DMS79 (cell line): ENCODE measurements at regions not wholly inside any gene's neighbourhood (a gene's known extent, or its start where the extent isn't known, plus 50 kb on each side); places are given as distances from the start of the nearest gene placed in this dataset.
"Not testable (repeated sequence)": the region's sequence is repeated elsewhere in the genome, so short reads cannot be mapped to it uniquely, and the experiment has no call there.

Experiments
- DNase-seq: peaks from one replicate; lab custom pipeline; 2025; lab: John Stamatoyannopoulos, UW

DNA sequence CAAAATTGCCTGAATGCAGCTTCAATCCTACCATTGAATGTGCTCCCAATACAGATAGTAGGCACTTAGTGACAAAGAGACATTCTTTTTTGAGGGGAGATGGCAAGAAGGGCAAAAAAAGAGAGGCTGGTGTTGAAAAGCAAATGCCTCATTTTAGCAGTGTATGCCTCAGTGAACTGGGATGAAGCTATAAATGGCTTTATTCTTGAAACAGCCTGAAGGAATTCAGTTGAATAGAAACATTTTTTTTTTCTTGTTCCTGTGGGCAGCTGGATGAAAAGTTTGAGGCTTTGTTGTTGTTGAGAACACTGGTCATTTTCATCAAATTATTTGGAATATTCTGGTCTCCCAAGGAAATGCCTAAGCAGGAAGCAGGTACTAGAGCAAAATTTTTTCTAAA is 228.9 kb downstream of the RNF144A start:
- DNase-seq = no peak

DNA sequence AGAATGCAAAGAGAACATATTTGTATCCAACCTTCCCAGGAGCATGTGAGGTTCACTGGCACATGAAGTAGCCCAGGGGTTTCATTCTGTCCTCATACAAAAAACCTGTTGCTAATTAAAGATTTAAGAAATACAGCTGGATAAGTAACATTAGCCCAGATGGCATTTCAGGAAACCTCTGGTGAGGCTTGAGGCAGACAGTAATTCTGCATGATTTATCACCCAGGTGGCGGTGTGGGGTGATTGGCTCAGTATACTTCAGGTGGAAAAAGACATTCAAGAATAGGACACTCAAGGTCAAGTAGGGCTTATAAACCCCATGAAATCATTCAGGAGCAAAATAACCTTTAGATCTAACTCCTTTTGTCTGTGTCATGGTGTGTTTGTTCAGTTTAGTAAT is 237.4 kb downstream of the RNF144A start:
- DNase-seq = peak; percentile 42

DNA sequence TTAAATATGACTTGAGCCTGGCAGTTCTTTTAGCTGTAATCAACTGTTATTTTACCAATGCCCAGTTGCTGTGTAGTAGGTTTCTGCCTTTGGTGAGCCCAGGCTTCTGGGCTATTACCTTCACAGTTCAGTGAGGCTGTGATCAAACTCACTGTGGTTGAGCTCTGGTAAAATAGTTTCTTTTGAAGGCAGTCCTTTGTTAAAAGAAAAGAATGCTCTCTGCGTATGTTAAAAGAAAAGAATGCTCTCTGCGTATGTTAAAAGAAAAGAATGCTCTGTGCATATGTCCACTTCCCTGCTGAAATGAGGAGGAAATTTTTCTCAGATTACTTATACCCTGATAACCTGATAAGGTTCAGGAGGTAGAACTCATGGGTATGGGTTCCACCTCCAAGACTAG is 244.3 kb downstream of the RNF144A start:
- DNase-seq = no peak

DNA sequence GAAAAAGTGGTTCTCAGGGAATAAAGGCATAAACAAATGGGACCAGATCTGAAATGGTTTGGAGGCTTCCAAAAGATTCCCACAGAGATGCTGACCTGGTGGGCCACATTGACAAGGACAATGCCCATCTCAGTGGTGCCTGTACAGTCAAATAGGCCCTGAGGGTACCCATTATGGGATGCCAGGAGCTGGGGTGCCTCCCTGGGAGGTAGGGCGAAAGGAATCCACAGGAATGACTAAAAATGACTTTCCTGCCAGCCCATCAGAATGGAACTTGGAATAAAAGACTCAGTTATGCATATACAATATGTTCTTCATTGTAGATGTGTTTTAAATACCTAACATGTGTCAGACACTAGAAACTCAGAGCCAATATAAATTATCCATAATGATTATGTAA is 248.5 kb downstream of the RNF144A start:
- DNase-seq = no peak

DNA sequence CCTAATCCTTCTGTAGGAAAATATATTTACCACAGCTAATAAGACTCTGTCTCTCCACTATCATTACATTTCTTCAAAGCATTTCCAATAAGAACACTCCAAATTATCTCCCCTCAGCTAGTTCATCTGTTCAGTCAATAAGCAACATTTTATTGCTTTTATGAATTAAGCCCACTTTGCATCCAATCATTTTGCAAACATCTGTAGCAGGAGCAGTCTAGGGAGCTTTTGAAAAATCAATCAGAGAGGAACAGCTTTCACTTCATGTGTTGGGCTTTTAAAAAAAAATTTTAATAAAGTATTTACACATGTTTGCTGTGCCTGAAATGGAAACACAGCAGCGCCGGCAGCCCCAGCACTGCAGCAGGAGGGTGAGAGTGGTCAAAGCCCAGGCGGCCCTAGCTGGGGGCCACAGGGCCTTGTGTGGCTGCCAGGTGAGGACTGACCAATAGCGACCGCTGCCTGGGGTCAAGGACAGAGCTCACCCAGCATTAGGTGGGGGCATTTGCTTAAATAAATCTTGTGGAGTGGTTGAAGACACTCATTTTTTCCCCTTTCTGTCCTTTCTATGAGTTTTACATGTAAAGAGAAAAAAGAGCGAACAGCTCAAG is 250.7 kb downstream of the RNF144A start:
- DNase-seq = no peak

DNA sequence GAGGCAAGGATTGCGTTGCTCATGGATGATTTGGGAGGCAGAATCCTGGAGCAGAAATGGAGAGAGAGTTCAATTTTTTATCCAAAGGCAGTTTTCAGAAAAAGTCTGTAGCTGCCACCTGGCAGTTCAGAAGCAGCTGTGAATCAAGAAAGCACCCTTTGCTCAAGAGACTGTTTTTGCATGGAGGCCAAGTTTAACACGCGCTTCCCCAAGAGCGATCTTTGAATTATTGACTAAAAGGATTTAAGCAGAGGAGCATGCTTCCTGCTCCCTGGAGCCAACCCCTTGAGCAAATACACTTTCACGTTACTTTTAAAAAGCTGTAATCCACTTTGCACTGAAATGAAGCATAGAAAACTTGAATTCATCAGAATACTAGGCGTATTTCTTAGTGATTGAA is 252.4 kb downstream of the RNF144A start:
- peak; percentile 94 for DNase-seq

DNA sequence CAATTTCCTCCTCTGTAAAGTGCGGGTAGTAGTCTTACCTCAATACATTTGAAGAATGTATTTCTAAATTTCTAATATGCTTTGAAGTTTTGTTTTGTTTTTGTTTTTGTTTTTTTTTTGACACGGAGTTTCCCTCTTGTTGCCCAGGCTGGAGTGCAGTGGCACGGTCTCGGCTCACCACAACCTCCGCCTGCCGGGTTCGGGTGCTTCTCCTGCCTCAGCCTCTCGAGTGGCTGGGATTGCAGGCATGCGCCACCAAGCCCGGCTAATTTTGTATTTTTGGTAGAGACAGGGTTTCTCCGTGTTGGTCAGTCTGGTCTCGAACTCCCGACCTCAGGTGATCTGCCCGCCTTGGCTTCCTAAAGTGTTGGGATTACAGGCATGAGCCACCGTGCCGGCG is 261.8 kb downstream of the RNF144A start:
- DNase-seq = not testable (repeated sequence)

DNA sequence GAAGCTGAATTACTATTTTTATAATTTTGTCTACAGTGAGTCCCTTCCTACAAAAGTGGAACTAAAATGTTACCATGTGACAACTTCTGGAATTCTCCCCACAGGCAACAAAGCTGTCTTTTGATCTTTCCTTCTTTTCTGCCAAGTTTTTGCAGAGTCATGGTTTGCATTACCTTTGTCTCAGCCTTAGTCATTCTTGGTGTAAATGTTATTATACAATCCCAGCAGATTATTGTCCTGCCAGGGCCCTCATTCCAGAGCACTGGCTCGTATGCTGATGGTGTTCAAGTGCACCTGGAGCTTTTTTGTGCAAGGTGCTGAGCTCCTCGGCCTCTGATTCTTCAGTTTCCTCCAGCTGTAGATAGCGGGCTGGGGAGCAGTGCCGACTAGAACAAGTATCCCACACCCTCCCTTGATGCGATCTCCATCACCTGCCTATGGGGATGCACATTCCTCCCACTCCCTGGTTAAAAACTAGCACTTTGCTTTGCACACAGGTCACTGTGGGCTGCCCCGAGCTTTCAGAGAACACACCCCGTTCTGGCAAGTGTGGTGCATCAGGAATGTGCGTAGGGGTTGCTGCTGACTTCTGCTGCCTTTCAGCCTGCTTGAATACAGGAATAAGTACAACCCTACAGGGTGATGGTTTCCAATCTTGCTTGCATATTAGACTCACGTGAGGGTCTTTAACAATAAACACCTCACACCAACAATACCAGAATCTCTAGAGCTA is 263.6 kb downstream of the RNF144A start:
- DNase-seq = no peak

DNA sequence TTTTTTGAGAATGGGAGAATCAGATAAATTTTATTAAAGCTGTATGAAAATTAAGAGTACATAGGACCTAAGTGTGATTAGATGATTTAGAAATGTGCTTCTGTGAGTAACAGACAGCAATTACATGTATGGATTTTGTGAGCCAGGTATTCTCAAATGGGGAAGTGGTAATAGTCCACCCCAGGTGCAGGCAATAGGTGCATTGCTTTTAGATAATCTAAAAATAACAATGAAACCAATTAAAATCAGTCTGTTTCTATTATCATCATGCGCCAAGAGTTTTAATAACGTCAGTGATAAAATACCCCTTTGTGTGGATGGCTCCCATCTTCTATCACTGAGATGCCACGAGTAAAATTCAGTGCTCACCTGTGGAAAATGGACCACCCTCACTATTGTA is 265.3 kb downstream of the RNF144A start:
- DNase-seq = no peak

DNA sequence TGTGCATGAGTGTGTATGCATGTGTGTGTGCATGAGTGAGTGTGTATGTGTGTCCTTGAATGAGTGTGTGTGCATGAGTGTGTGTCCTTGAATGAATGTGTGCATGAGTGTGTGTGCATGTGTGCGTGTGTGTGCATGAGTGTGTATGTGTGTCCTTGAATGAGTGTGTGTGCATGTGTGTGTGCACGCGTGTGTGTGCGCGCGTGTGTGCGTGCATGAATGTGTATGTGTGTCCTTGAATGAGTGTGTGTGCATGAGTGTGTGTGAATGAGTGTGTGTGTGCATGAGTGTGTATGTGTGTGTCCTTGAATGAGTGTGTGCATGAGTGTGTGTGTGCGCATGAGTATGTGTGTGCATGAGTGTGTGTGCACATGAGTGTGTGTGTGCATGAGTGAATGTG is 271.9 kb downstream of the RNF144A start:
- no peak for DNase-seq

DNA sequence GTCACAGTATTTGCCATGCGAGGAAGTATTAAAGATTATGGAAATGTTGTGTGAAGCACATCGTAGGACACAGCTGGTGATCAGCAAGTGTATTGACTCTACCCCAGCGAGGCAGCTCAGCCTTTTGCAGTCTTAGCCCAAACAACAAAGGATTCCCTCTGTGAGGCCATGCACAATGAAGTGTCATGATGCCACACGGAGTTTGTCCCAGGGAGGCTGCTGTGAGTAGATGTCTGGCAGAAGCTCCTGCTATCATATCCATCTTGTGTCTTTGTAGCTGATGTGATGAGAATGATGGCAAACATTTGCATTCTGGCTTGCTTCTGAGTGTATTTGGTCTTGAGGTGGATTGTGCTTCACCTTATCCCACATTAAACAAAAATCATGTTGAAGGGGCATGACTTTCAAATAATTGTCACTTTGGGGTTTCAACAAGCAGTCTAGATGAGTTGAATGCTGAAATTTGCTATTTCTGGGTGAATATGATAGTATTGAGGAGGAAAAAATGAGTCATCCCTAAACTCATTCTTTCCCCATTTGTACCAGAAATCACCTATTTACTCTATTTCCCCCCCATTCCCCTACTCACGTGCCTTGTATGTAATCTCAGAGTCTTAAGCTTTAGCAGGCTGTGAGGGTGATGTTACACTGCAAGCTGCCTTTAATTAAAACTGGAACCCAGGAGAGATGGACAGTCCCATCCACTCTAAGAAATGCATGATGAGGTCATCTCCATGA is 273.5 kb downstream of the RNF144A start:
- DNase-seq = no peak

DNA sequence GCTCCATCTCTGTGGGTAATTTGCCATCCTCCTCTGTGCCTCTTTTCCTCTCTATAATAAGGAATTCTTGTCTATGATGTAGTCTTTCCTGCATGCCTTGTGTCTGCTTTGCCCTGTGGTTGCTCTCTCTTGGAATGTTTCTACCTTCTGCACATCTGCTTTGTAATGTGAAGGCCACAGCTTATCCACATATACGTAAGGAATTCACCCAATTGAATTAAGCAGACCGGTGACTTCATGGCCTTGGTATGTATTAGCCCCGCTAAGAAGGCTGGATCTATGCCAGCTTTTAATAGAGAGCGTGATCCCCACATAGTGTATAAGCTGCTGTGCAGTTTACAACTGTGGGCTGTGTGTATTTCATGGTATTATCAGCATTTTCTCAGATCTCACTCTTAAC is 274.7 kb downstream of the RNF144A start:
- no peak for DNase-seq

DNA sequence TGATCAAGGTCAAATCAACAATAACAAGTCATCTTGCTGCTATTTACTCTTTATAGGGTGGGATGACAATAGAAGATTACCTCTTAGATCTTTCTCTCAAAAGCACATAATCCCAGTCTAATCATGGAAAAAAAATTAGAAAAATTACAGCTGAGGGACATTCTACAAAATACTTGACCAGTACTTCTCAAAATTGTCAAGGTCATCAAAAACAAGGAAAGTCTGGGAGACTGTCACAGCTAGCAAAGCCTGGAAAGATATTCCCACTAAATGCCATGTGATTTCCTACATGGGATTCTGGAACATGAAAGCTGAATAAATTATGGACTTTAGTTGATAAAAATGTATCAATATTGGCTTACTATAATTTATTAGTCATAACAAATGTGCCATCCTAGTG is 276.2 kb downstream of the RNF144A start:
- DNase-seq = no peak

DNA sequence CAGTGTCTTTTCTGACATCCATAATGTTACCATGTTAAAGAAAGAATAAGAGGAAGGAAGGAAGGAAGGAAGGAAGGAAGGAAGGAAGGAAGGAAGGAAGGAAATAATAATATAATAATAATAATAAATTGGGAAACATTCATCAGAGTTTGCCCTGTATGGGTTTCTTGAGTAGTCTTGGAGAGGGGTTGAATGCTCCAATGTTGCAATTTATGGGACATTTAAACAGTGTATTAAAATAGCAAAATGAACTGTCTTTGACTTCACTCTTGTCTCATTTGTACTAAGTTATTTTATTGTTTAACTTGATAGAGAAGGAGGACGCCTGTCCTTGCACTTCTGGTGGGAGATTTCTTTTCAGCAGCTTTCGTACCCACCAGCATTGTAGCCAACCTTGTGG is 277.7 kb downstream of the RNF144A start:
- no peak for DNase-seq

DNA sequence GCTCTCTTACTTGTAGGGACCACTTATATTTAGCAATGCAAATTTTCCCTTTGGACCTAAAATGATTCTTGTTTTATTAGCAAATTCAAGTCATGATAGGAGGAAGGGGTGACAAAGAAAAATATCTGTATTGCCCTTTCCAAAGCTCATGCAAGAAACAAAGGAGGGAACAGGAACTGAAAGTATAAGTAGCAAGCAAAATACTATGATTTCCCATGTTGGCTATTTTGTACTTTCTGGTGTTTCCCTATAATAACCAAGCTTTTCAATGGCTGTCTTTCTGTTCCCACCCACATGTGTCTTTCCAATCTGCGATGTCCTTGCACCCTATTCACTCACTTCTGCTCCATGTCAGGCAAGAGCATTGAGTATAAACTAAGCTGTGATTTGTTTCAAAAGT is 279.7 kb downstream of the RNF144A start:
- no peak for DNase-seq

DNA sequence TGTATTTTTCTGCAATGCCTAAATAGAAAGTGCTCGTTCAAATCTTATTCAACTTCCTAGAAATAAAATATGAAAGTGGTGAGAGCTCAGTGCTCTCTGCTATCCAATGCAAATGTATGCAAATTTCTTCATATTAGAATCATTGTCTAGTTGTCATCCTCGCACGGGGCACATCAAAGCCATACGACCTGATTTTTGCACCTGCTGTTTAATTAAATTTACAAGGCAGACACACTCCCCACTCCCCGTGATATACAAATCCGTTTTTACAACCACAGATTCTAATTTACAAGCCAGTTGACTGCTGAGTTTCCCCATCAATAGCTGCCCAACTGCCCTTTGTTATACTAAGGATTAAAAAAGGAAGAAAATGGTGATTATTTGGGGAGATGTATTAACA is 284.6 kb downstream of the RNF144A start:
- no peak for DNase-seq

DNA sequence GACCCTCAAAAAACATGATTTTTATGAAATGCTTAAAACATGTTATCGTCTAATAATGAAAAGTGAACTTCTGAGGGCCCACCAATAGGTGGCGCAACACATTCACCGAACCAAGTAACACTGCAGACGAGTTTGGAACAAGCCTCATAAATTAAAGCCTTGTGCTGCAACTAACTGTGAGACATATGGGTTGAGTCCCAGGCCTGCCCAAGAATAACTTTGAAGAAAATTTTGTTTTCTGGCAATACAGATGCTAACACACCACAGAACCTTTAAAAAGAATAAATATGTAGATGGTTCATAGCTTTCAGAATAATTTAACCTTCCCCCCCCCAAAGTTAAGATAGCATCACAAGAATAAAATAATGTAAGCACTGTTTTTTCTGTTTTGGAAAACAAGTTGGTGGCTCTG is 285.9 kb downstream of the RNF144A start:
- DNase-seq = peak; percentile 42

DNA sequence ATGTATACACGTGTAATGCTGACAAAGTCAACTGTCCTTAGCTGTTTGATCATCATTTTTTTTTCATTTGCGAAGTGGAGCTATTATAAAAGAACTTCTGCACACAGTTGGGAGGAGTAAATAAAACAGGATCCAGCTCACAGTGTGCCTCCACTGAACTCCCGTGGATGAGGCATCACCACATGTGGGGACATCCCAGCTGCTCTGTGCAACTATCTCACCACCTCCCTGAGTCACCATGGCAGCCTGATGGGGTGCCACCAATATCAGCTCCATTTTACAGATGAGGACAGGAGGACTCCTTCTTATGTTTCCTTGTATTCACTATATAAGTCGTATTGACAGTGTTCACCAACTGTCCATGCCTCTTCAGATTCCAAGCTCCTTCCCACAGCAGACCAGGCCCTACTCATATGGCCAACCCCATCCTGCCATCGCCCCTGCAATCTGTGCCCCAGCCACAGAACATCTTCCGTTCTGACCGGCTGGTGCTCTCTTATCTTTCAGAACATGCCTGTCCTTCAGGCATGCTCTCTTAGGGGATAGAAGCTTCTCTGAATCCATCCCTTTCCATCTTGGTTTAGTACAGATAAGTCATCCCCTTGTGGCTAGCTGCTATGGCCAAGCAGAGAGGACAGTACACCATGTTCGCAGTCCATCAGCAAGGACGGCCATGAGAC is 288.1 kb downstream of the RNF144A start:
- DNase-seq = no peak

DNA sequence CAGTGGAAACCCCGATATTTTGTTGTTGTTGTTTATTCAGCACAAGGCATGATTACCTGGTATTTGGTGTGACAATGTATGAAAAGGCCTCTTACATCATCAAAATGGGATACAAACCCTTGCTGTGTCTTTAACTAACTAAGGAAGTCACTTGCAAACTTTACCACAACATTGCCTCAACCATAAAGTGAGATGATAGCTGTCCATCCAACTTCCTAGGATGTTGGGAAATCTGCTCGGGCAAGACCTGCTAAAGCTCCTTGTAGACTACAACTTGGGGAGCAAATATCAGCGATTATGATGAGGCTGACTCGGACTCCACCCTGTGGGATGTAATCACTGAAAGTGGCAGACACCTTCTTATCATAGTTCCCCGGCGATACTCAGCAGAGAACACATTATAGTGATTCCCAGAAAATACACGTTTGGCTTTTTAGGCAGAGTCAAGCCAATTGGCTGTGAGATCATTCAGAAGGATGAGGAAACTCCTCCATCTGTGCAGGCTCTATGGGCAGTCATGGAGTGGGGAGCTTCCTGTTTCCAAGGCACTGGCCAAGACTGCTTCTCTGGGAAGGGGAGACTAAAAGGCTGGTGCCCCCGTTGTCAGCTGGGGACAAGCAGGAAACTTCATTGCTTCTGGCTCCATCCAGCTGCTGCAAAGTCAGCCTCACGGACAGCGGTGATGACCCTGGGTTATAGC is 289.0 kb downstream of the RNF144A start:
- no peak for DNase-seq

DNA sequence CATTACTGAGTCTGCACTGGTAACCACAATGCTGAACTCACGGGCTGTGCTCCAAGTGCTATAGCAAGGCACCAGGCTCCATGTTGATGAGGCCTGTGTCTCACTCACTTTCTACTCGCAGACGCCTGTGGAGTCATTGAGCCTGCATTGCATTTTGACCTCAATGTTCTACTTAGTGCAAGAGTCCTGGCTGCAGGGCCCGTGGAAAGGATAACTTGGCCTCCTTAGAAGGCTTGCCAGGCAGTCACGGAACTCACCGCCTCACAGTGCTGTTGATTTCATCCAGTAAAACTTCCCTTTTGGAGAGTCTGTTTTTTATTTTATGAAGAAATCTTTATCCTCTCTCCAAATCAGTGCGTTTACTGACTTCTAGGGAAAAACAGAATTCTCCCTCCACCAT is 290.4 kb downstream of the RNF144A start:
- DNase-seq = no peak

DNA sequence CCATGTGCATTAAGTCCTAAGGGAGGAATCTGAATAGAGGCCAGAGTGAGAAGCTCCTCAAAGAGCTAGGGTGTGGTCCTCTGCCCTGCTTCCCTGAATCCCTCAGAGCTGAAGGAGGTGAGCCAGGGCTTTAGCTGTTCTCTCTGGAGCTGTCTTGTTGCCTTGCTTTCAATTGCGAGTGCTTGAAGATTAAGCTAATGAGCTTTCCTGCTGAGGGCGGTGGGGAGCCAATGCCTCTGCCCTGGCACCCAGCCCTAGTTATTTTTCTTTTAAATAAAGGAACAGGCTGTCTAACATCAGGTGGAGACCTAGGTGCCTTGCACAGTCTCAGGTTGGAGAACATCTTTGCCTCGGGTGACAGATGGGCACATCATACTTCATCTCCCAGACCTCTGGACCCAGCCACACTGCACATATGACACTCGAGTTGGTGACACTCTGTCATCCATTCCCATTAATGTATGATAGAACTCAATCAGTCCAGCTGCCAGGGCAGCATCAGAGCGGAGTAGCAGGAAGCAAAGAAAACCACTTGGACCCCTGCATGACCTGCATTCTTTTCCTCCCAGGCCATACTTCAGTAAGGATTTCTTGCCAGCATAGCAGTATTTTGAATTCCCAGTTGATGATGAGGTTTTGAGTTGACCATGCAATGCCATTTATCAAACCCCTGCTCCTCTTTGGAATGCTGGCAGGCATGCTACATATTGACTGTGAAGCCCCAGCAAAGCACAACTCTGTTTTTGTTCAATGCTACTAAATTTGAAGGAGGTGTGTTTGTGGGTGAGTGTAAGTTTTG is 292.7 kb downstream of the RNF144A start:
- DNase-seq = no peak
